Stimulated activated naive CD8-positive, alpha-beta T cell treated with anti-CD3 and anti-CD28 coated beads, Interleukin-15, Interleukin-2, amounts not matched to agents 100 ng/mL and 50 ng/mL, for 24 hours (primary cell): ENCODE measurements at regions not wholly inside any gene's neighbourhood (a gene's known extent, or its start where the extent isn't known, plus 50 kb on each side); places are given as distances from the start of the nearest gene placed in this dataset.

ENCODE experiments used
- H3K27ac Mint-ChIP-seq: one replicate; pipeline ENCODE4 v1.8.0; 2021; ENCODE audit warnings: mild to moderate bottlenecking, mixed read lengths
- H3K27me3 Mint-ChIP-seq: one replicate; pipeline ENCODE4 v1.8.0; 2021; ENCODE audit warnings: mixed read lengths
- H3K36me3 Mint-ChIP-seq: one replicate; pipeline ENCODE4 v1.8.0; 2021; ENCODE audit warnings: low read depth, mixed read lengths
- H3K4me1 Mint-ChIP-seq: one replicate; pipeline ENCODE4 v1.8.0; 2021; ENCODE audit warnings: low read depth, mixed read lengths
- H3K4me3 Mint-ChIP-seq: one replicate; pipeline ENCODE4 v1.8.0; 2021; ENCODE audit warnings: mild to moderate bottlenecking, mixed read lengths
- H3K9me3 Mint-ChIP-seq: one replicate; pipeline ENCODE4 v1.8.0; 2021; ENCODE audit warnings: mixed read lengths

DNA sequence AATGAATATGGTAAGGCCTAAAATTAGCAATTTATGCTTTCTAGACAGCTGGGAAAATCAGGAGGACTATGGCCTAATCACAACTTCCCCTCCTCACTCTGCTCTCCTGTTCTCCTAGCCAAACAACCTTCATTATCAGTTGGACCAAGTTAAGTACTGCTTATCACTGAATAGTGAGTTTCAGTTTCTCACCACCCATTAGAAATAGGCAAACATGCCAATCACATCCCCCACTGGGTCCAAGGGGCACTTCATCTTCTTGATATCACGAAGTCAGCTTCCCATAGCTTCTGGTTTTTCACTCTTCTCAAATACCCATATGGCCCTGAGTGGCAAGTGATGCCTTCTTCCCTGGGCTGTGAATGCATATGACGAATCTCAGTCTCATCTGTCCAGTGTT lies 689.6 kb downstream of the SLITRK5 start:
- Mint-ChIP-seq H3K4me3 (no peak overlapping the region), H3K4me1 (no peaks in the 10 kb centered on the region), H3K27me3 (no peaks in the 10 kb centered on the region), H3K36me3 (no peaks in the 10 kb centered on the region), H3K27ac (no peak overlapping the region), H3K9me3 (peaks cover 18% of the 10 kb centered on the region)

- H3K4me3 Mint-ChIP-seq: no peak overlapping the region
- no peaks in the 10 kb centered on the region for H3K27me3 Mint-ChIP-seq
- peaks cover 1% of the 10 kb centered on the region for H3K9me3 Mint-ChIP-seq
- H3K4me1 Mint-ChIP-seq: no peaks in the 10 kb centered on the region
- no peak overlapping the region for H3K27ac Mint-ChIP-seq
- no peaks in the 10 kb centered on the region for H3K36me3 Mint-ChIP-seq
Observed at GRCh38 chr13:88369866-88370265, 698.7 kb downstream of the SLITRK5 start.

DNA sequence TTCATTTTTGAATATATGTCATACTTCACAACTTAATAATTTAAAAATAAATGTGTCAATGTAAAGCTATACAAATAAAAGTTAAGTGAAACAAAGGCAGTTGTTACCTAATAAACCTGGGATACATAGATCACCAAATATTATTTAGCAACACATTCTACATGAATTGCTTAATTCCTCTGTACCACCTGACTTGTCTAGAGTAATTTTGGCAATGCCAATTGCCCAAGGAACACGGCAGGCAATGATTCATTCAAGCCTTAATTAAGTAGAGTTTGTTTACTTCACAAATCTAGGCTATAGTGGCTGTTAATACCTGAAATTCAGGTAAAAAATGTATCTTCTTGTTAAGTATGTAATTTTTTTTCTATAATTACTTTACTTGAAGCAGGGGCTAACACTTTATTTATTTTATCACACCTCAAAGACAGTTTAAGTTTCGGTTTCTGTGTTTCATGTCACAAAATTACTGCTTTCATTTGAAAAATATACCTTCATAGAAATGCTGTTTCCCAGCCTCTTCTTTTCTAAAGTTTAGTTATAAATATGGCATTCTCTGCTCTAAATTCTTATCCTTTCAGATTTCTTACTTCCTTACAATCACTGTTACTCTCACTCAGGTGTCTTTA lies 705.7 kb downstream of the SLITRK5 start:
- Mint-ChIP-seq H3K4me1 (no peaks in the 10 kb centered on the region), H3K4me3 (no peak overlapping the region), H3K36me3 (no peaks in the 10 kb centered on the region), H3K27me3 (no peaks in the 10 kb centered on the region), H3K9me3 (no peaks in the 10 kb centered on the region), H3K27ac (no peak overlapping the region)

DNA sequence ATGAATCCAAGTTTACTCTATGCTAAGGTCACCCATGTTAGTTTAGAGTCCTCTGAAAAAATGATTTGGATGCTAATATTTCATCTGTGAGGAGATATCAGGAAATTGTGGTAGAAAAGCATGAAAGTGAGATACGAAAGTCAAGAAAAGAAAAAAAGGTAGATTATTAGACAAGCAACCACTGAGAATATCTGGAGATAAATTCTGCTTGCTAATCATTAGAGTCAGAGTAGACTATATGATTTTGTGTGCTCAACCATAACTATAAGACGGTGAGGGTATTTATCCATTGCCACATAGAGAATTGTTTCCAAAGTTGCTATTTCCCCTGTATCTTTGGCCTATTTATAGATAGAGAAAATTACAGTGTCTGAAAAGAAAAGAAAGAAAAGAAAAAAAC lies 706.7 kb downstream of the SLITRK5 start:
- H3K27me3 Mint-ChIP-seq: no peaks in the 10 kb centered on the region
- H3K36me3 Mint-ChIP-seq: no peaks in the 10 kb centered on the region
- no peak overlapping the region for H3K4me3 Mint-ChIP-seq
- no peak overlapping the region for H3K27ac Mint-ChIP-seq
- no peaks in the 10 kb centered on the region for H3K9me3 Mint-ChIP-seq
- H3K4me1 Mint-ChIP-seq: no peaks in the 10 kb centered on the region

GRCh38 chr13:88384542-88384941 lies 713.4 kb downstream of the SLITRK5 start:
- Mint-ChIP-seq H3K9me3 (peaks cover 6% of the 10 kb centered on the region), H3K36me3 (no peaks in the 10 kb centered on the region), H3K4me3 (no peak overlapping the region), H3K27me3 (no peaks in the 10 kb centered on the region), H3K27ac (no peak overlapping the region), H3K4me1 (no peaks in the 10 kb centered on the region)

DNA sequence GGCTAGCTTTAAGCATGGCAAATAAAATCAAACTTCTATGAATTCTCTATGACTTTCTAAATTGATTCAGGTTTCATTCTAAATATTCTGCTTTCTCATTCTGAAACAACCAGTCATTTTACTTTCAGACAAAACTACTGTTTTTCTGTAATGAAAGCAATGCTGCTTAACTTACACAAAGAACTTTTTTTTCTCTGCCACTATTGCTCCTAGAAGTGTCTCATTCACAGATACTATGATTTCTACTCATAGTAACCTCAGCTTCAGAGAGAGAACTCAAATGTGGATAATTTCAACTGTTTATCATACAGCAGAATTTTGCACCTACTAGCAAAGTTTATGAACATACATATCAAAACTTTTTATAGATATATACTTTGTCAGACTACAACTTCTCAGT lies 724.6 kb downstream of the SLITRK5 start:
- Mint-ChIP-seq H3K9me3 (peaks cover 3% of the 10 kb centered on the region), H3K4me3 (no peak overlapping the region), H3K27ac (no peak overlapping the region), H3K27me3 (no peaks in the 10 kb centered on the region), H3K4me1 (no peaks in the 10 kb centered on the region), H3K36me3 (no peaks in the 10 kb centered on the region)

DNA sequence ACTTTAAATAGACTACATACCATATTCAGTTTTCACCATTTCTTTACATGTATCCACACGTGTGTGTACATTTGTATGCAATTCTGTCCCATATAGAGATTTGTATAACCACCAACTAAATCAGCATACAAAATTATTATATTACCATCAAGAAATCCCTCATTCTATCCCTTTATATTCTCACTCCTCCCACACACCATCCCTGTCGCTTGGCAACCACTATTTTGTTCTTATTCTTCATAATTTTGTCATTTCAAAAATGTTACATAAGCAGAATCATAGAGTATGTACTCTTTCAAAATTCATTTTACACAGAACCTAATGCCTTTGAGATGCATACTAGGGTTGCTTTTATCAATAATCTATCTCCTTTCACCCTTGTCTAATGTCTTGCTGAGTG lies 740.5 kb downstream of the SLITRK5 start:
- Mint-ChIP-seq H3K27ac (no peak overlapping the region), H3K9me3 (peaks cover 4% of the 10 kb centered on the region), H3K4me3 (no peak overlapping the region), H3K36me3 (no peaks in the 10 kb centered on the region), H3K27me3 (no peaks in the 10 kb centered on the region), H3K4me1 (no peaks in the 10 kb centered on the region)

DNA sequence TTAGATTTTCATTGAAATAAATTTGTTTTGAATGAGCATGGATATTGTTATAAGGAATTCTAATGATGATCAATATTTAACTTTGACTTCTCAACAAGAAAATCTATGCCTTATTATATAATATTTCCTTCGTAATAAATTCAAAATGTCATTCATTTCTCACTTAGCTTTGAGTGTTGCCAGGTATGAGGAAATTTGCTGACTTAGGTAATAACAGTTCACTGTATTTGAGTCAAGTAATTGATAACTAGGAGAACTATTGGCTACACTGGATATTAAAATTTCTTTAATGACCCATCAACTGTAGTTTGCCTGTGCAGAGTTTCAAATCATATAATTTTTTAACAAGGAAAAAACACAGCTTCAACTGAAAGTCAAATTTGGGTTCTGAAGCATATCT lies 746.6 kb downstream of the SLITRK5 start:
- no peaks in the 10 kb centered on the region for H3K36me3 Mint-ChIP-seq
- peaks cover 4% of the 10 kb centered on the region for H3K9me3 Mint-ChIP-seq
- H3K27ac Mint-ChIP-seq: no peak overlapping the region
- H3K4me1 Mint-ChIP-seq: no peaks in the 10 kb centered on the region
- no peak overlapping the region for H3K4me3 Mint-ChIP-seq
- H3K27me3 Mint-ChIP-seq: no peaks in the 10 kb centered on the region

GRCh38 chr13:88424463-88424862 lies 753.3 kb downstream of the SLITRK5 start:
- Mint-ChIP-seq H3K27me3 (no peaks in the 10 kb centered on the region), H3K4me1 (no peaks in the 10 kb centered on the region), H3K36me3 (no peaks in the 10 kb centered on the region), H3K9me3 (no peaks in the 10 kb centered on the region), H3K4me3 (no peak overlapping the region), H3K27ac (no peak overlapping the region)

GRCh38 chr13:88426661-88427060 lies 755.5 kb downstream of the SLITRK5 start:
- no peak overlapping the region for H3K4me3 Mint-ChIP-seq
- no peaks in the 10 kb centered on the region for H3K36me3 Mint-ChIP-seq
- no peaks in the 10 kb centered on the region for H3K4me1 Mint-ChIP-seq
- no peaks in the 10 kb centered on the region for H3K27me3 Mint-ChIP-seq
- no peaks in the 10 kb centered on the region for H3K9me3 Mint-ChIP-seq
- no peak overlapping the region for H3K27ac Mint-ChIP-seq

DNA sequence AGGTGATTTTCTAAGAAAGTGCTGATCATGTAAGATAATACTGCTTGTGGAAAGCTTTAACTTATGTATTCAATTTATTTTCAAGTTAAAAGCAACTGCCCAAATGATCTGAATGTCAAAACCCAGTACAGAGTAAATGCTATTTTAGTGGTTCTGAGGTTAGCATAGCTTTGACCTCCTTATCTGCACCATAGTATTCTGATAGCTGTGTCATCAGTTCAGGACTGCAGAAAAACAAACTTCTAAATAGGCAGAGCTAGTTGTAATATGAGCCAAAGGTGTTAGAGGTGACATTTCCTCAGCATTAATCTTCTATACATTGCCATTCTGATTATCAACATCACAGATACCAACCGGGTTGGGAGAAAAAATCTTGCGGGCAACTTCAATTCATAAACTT lies 758.7 kb downstream of the SLITRK5 start:
- H3K4me1 Mint-ChIP-seq: no peaks in the 10 kb centered on the region
- peaks cover 6% of the 10 kb centered on the region for H3K9me3 Mint-ChIP-seq
- H3K36me3 Mint-ChIP-seq: no peaks in the 10 kb centered on the region
- H3K27ac Mint-ChIP-seq: no peak overlapping the region
- no peaks in the 10 kb centered on the region for H3K27me3 Mint-ChIP-seq
- H3K4me3 Mint-ChIP-seq: no peak overlapping the region

DNA sequence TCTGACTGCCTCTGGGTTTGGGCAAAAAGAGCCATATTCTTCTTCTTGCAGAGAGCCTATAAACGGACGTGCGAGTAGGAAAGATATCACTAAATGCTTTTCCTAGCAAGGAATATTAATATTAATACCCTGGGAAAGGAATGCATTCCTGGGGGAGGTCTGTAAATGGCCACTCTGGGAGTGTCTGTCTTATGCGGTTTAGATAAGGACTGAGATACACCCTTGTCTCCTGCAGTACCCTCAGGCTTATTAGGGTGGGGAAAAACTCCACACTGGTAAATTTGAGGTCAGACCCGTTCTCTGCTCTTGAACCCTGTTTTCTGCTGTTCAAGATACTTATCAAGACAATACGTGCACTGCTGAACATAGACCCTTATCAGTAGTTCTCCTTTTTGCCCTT lies 763.8 kb downstream of the SLITRK5 start:
- Mint-ChIP-seq H3K4me1 (no peaks in the 10 kb centered on the region), H3K36me3 (no peaks in the 10 kb centered on the region), H3K4me3 (no peak overlapping the region), H3K27ac (no peak overlapping the region), H3K27me3 (no peaks in the 10 kb centered on the region), H3K9me3 (peaks cover 6% of the 10 kb centered on the region)

DNA sequence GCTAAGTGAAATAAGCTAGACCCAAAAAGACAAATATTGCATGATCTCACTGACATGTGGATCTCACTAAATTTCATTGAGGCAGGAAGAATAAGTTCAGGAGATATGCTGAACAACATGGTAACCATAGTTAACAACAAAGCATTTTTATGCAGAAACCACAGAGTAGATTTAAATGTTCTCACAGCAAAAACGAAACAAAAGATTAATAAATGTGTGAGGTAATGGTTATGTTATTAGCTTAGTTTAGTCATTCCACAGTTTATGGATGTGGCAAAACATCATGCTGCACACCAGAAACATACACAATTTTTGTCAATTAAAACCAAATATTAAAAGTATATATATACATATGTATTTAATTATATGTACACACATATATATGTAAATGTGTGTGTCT lies 765.8 kb downstream of the SLITRK5 start:
- Mint-ChIP-seq H3K27me3 (no peaks in the 10 kb centered on the region), H3K4me1 (no peaks in the 10 kb centered on the region), H3K9me3 (peaks cover 6% of the 10 kb centered on the region), H3K36me3 (no peaks in the 10 kb centered on the region), H3K27ac (no peak overlapping the region), H3K4me3 (no peak overlapping the region)

DNA sequence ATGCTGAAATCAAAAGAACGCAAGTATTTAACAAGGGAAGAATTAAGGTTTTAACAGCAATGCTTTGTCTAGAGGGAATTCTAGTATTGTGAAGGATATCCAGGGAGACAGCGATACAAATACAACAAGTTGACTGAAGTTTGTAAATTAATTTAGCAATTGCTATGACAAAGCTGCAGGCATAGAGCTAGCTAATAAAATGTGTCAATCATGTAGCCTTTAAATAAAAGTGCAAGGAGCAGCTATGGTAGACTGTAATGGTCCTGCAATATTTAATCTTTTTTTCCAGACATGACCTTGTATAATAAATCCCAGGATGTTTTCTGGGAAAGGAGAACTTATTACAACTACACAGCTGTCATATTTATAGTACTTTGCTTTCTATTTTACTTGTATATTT lies 779.3 kb downstream of the SLITRK5 start:
- H3K27me3 Mint-ChIP-seq: no peaks in the 10 kb centered on the region
- no peak overlapping the region for H3K4me3 Mint-ChIP-seq
- H3K9me3 Mint-ChIP-seq: no peaks in the 10 kb centered on the region
- H3K4me1 Mint-ChIP-seq: no peaks in the 10 kb centered on the region
- no peaks in the 10 kb centered on the region for H3K36me3 Mint-ChIP-seq
- no peak overlapping the region for H3K27ac Mint-ChIP-seq

GRCh38 chr13:88456151-88456550 lies 785.0 kb downstream of the SLITRK5 start:
- Mint-ChIP-seq H3K36me3 (no peaks in the 10 kb centered on the region), H3K4me3 (no peak overlapping the region), H3K4me1 (peaks cover 6% of the 10 kb centered on the region), H3K27ac (no peak overlapping the region), H3K9me3 (no peaks in the 10 kb centered on the region), H3K27me3 (no peaks in the 10 kb centered on the region)

GRCh38 chr13:88459331-88459730 lies 788.2 kb downstream of the SLITRK5 start:
- Mint-ChIP-seq H3K27me3 (no peaks in the 10 kb centered on the region), H3K36me3 (no peaks in the 10 kb centered on the region), H3K4me1 (peaks cover 6% of the 10 kb centered on the region), H3K27ac (no peak overlapping the region), H3K4me3 (no peak overlapping the region), H3K9me3 (no peaks in the 10 kb centered on the region)
